ENCODE measurements at regions not wholly inside any gene's neighbourhood (a gene's known extent, or its start where the extent isn't known, plus 50 kb on each side); places are given as distances from the start of the nearest gene placed in this dataset.

- CTCF ChIA-PET: interaction anchor here (2.0 kb wide), 1 partner anchor 72 kb away, joined by 4 read pairs; no protein-coding TSS in a partner anchor
Measured at GRCh38 chr2:196538189-196538588, 101.3 kb upstream of the CCDC150 start.

More at GRCh38 chr2:196538189-196538588, 101.3 kb upstream of the CCDC150 start:
- intact Hi-C loops (cut with micrococcal nuclease) (no loop called here), dilution Hi-C loops (cut with MboI; ENCODE audit: extremely low pct_ligation_motif_present, low sequenced_read_pairs) (no loop called here)
- Histone ChIP-seq H4K20me1 (replicated peaks; ENCODE audit: control insufficient read depth, extremely low read depth, insufficient read depth, low read length) (no peaks in the 10 kb centered on the region), H3K9me3 (replicated peaks; ENCODE audit: control insufficient read depth, insufficient read depth, low read length) (no peaks in the 10 kb centered on the region), H3K4me1 (ENCODE audit: control insufficient read depth, extremely low read depth, insufficient read depth, low read length) (no peaks in the 10 kb centered on the region), H3K27me3 (ENCODE audit: control insufficient read depth in 2 of 2, insufficient read depth in 2 of 2, low read length in 2 of 2) (peaks cover 7 to 24% of the 10 kb centered on the region in 2 experiments), H3K4me2 (ENCODE audit: insufficient read depth, low read length) (no peak overlapping the region), H3K79me2 (ENCODE audit: control insufficient read depth, insufficient read depth, low read length) (no peaks in the 10 kb centered on the region), H3K9ac (replicated peaks; ENCODE audit: extremely low read depth, insufficient read depth, low read length) (no peak overlapping the region), H2AFZ (ENCODE audit: low read depth, low read length) (no peak overlapping the region), H3K36me3 (ENCODE audit: control insufficient read depth in 2 of 2, extremely low read depth in 1 of 2, insufficient read depth in 2 of 2, low read length in 2 of 2) (no peaks in the 10 kb centered on the region), H3K27ac (ENCODE audit: insufficient read depth, low read depth, low read length) (no peak overlapping the region), H3K4me3 (replicated peaks in 1 of 3; ENCODE audit: insufficient read depth in 1 of 3, low read depth in 1 of 3, low read length in 3 of 3) (no peak overlapping the region), H3K9me1 (replicated peaks; ENCODE audit: control insufficient read depth, extremely low read depth, insufficient read depth, low read length) (no peaks in the 10 kb centered on the region)
- FAIRE-seq (no peak), DNase-seq (ENCODE audit: low read depth, low spot score) (no peak)
- POLR2A ChIA-PET: no interaction called here
- TF ChIP-seq FOS (IDR thresholded peaks at IDR 0.05; ENCODE audit: borderline replicate concordance, insufficient read depth, low read length) (no peak), MAX (IDR thresholded peaks at IDR 0.05; ENCODE audit: insufficient read depth, insufficient read length) (no peak), POLR2A (IDR thresholded peaks at IDR 0.05; ENCODE audit: low read depth, low read length) (no peak), JUN (IDR thresholded peaks at IDR 0.05; ENCODE audit: borderline replicate concordance, insufficient read depth, insufficient read length, low read depth) (no peak), EZH2 (IDR thresholded peaks at IDR 0.05; ENCODE audit: borderline replicate concordance, low read depth, low read length, severe bottlenecking) (no peak), CTCF (IDR thresholded peaks at IDR 0.05; ENCODE audit: extremely low read depth in 1 of 2, insufficient read depth in 1 of 2, low read depth in 1 of 2, low read length in 2 of 2) (no peak), GATA2 (IDR thresholded peaks at IDR 0.05; ENCODE audit: insufficient read depth, insufficient read length, low read depth, low read length) (no peak), POLR2AphosphoS5 (IDR thresholded peaks at IDR 0.05; ENCODE audit: insufficient read depth, low read depth, low read length) (no peak), MYC (IDR thresholded peaks at IDR 0.05; ENCODE audit: low read depth, low read length) (no peak)
- no TSS peak for BruUV-seq (replicated peaks)

All from endothelial cell of umbilical vein (primary cell).